CD4-positive, alpha-beta T cell (primary cell): ENCODE measurements at regions not wholly inside any gene's neighbourhood (a gene's known extent, or its start where the extent isn't known, plus 50 kb on each side); places are given as distances from the start of the nearest gene placed in this dataset.
"Not testable (repeated sequence)": the region's sequence is repeated elsewhere in the genome, so short reads cannot be mapped to it uniquely, and the experiment has no call there.

Experiments used
- ATAC-seq: fragments of 200-7000 bp; cut with Tn5 transposase; one replicate; pipeline ENCODE4 v1.10.0; 2022; ENCODE audit warnings: mild to moderate bottlenecking; ENCODE audit not compliant: poor library complexity
- CTCF ChIA-PET: fragments of 350-600 bp; sonication (Branson Sonifier 250); formaldehyde crosslinking; loops from one replicate; lab custom pipeline; 2021; ENCODE audit warnings: antibody characterized with exemption, inconsistent platforms; lab: Charles Lee
- POLR2A ChIA-PET: fragments of 350-600 bp; sonication (Branson Sonifier 250); formaldehyde crosslinking; loops from one replicate; lab custom pipeline; 2021; ENCODE audit warnings: antibody characterized with exemption, inconsistent platforms; lab: Charles Lee
- DNase-seq, 14 experiments: peaks; one replicate each; pipeline ENCODE4 v3.0.0-alpha.2; 2013 to 2020; ENCODE audit warnings: mixed read lengths in 2 of 14
- H3K27ac ChIP-seq, 2 donors: one replicate each; pipeline versions ENCODE4 v1.5.1 to v1.7.0; 2013; ENCODE audit warnings: low read length in 2 of 2, low read depth in 1 of 2, mild to moderate bottlenecking in 1 of 2
- H3K27me3 ChIP-seq, 2 experiments: 1 replicate in 1 of 2; 2 replicates in 1 of 2; pipeline versions ENCODE4 v1.6.1 to v1.7.0; 2013; ENCODE audit warnings: low read length in 2 of 2, control low read depth in 1 of 2, mild to moderate bottlenecking in 1 of 2, moderate library complexity in 1 of 2; ENCODE audit not compliant: insufficient read depth in 2 of 2, control insufficient read depth in 1 of 2
- H3K36me3 ChIP-seq: one replicate; pipeline ENCODE4 v1.6.1; 2013; ENCODE audit warnings: low read length, control low read depth; ENCODE audit not compliant: insufficient read depth
- H3K4me1 ChIP-seq: one replicate; pipeline ENCODE4 v1.6.1; 2013; ENCODE audit warnings: low read length, control low read depth; ENCODE audit not compliant: insufficient read depth
- H3K4me3 ChIP-seq: one replicate; pipeline ENCODE4 v1.5.1; 2013; ENCODE audit warnings: mild to moderate bottlenecking, low read length, moderate library complexity
- H3K9me3 ChIP-seq, 2 experiments: 1 replicate in 1 of 2; 2 replicates in 1 of 2; pipeline versions ENCODE4 v1.6.1 to v1.7.0; 2013; ENCODE audit warnings: low read length in 2 of 2, mild to moderate bottlenecking in 2 of 2, control low read depth in 1 of 2, moderate library complexity in 1 of 2; ENCODE audit not compliant: control insufficient read depth in 1 of 2, insufficient read depth in 1 of 2
- H3K27ac Mint-ChIP-seq: one replicate; pipeline ENCODE4 v1.8.0; 2020; ENCODE audit warnings: mixed read lengths
- H3K27me3 Mint-ChIP-seq: one replicate; pipeline ENCODE4 v1.8.0; 2021; ENCODE audit warnings: mixed read lengths
- H3K36me3 Mint-ChIP-seq: one replicate; pipeline ENCODE4 v1.8.0; 2021; ENCODE audit warnings: low read depth, mixed read lengths
- H3K4me1 Mint-ChIP-seq: one replicate; pipeline ENCODE4 v1.8.0; 2021; ENCODE audit warnings: low read depth, mixed read lengths
- H3K4me3 Mint-ChIP-seq: one replicate; pipeline ENCODE4 v1.8.0; 2020; ENCODE audit warnings: mild to moderate bottlenecking, mixed read lengths
- H3K9me3 Mint-ChIP-seq: one replicate; pipeline ENCODE4 v1.8.0; 2020; ENCODE audit warnings: mixed read lengths
- intact Hi-C, 2 experiments: fragments of 100-400 bp; cut with DNase I in 1 of 2; cut with micrococcal nuclease in 1 of 2; formaldehyde crosslinking; loops; one replicate each; pipeline versions ENCODE4 v1.15.1 to v1.9.0; 2023 to 2025; cut with DNase I, micrococcal nuclease
- TF ChIP-seq, protein P1 (sequence below): fragments of 200-600 bp; IDR thresholded peaks from one replicate; pipeline ENCODE4 v1.8.0; 2022; ENCODE audit warnings: antibody characterized with exemption, mild to moderate bottlenecking

DNA sequence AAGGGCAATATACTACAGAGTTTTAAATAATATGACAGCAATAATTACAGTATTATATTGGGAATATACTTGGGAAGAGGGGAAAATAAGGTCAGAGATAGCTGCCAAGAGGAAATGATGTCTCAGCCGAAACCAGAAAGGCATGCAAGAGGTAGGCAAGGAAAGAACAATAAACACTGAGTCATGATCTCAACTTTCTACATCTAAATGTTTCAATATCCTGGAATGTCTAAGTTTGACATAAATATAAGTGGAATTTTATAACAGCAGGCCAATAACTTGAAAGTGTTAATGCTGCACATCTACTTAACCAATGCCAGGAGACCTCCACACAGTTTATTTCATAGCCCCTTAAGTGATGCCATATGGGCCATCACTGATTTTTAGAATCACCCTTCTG lies 99.8 kb upstream of the CPNE4 start:
- Mint-ChIP-seq H3K4me3 (no peak overlapping the region), H3K27me3 (peaks cover 16% of the 10 kb centered on the region), H3K27ac (no peak overlapping the region), H3K4me1 (no peaks in the 10 kb centered on the region), H3K36me3 (no peaks in the 10 kb centered on the region), H3K9me3 (peaks cover 2% of the 10 kb centered on the region)
- DNase-seq (no peak), ATAC-seq (no peak)
- intact Hi-C loops = no loop called here
- Histone ChIP-seq H3K36me3 (no peaks in the 10 kb centered on the region), H3K27ac (no peak overlapping the region), H3K9me3 (no peaks in the 10 kb centered on the region), H3K4me3 (no peak overlapping the region), H3K4me1 (no peaks in the 10 kb centered on the region), H3K27me3 (no peaks in the 10 kb centered on the region)
- CTCF ChIA-PET = no interaction called here
- TF ChIP-seq, protein P1, sequence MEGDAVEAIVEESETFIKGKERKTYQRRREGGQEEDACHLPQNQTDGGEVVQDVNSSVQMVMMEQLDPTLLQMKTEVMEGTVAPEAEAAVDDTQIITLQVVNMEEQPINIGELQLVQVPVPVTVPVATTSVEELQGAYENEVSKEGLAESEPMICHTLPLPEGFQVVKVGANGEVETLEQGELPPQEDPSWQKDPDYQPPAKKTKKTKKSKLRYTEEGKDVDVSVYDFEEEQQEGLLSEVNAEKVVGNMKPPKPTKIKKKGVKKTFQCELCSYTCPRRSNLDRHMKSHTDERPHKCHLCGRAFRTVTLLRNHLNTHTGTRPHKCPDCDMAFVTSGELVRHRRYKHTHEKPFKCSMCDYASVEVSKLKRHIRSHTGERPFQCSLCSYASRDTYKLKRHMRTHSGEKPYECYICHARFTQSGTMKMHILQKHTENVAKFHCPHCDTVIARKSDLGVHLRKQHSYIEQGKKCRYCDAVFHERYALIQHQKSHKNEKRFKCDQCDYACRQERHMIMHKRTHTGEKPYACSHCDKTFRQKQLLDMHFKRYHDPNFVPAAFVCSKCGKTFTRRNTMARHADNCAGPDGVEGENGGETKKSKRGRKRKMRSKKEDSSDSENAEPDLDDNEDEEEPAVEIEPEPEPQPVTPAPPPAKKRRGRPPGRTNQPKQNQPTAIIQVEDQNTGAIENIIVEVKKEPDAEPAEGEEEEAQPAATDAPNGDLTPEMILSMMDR = no peak
- POLR2A ChIA-PET = no interaction called here

DNA sequence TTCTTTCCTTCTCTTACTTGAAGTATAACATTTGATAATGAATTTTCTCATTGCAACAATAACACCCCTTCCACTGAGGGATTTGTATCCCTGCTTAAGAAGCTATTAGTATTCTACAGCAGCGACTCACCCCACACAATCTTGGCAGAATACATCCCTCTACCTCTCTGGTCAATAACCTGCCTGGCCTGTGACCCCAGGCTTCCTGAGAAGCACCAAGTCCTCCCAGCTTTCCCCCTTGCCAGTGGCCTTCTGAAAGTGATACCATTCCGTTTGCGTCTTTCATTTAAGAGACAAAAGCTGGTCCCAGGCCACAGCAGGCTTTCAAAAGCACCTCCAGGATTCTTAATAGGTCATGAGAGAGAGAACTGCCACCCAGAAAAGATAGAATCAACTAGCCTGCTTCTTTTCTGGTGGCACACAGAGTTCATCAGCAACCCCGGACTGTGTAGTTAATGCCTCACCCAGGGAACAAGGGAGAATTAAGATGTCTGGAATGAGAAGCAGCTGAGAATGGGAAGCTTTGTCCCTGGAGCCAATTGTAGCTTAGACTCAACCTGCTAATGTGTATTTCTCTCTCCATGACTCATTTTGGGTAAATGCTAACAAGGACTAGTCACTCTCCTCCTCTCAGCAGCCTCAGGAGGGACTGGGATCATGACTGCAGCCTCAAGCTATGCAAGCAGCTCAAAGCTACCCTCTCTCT lies 101.0 kb upstream of the CPNE4 start:
- Histone ChIP-seq H3K4me3 (no peak overlapping the region), H3K4me1 (no peaks in the 10 kb centered on the region), H3K9me3 (no peaks in the 10 kb centered on the region), H3K27me3 (no peaks in the 10 kb centered on the region), H3K27ac (no peak overlapping the region), H3K36me3 (no peaks in the 10 kb centered on the region)
- ChIA-PET CTCF (no interaction called here), POLR2A (no interaction called here)
- Mint-ChIP-seq H3K9me3 (peaks cover 2% of the 10 kb centered on the region), H3K4me3 (no peak overlapping the region), H3K27ac (no peak overlapping the region), H3K4me1 (no peaks in the 10 kb centered on the region), H3K36me3 (no peaks in the 10 kb centered on the region), H3K27me3 (peaks cover 16% of the 10 kb centered on the region)
- intact Hi-C loops = no loop called here
- DNase-seq (no peak), ATAC-seq (no peak)
- TF ChIP-seq, protein P1 = no peak

DNA sequence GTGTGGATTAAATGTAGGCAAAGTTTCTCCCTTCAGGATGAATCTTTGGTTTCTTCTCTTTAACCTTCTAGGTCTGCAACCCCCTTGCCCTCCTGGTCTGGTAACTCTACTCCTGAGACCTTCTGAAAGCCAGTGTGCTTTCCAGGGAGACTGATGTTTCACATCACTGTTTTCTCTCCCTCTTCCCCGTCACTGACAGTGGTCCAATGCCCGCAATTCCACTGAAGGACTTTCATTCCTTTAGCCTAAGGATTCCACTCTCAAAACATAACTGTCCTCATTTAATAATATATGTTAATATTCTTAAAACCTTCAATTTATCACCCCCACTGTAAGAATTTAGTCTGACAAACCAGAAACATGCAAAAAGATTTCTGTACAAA lies 101.5 kb upstream of the CPNE4 start:
- DNase-seq = no peak
- H3K27me3 Mint-ChIP-seq = peaks cover 16% of the 10 kb centered on the region
- H3K4me3 ChIP-seq = no peak overlapping the region
- no peak overlapping the region for H3K27ac Mint-ChIP-seq
- ChIA-PET POLR2A (no interaction called here), CTCF (no interaction called here)
- H3K4me1 Mint-ChIP-seq = no peaks in the 10 kb centered on the region
- H3K27ac ChIP-seq = no peak overlapping the region
- intact Hi-C loops = no loop called here
- H3K9me3 Mint-ChIP-seq = peaks cover 2% of the 10 kb centered on the region
- no peaks in the 10 kb centered on the region for H3K27me3 ChIP-seq
- H3K4me1 ChIP-seq = no peaks in the 10 kb centered on the region
- ATAC-seq = no peak
- TF ChIP-seq, protein P1 = no peak
- no peak overlapping the region for H3K4me3 Mint-ChIP-seq
- H3K36me3 Mint-ChIP-seq = no peaks in the 10 kb centered on the region
- no peaks in the 10 kb centered on the region for H3K9me3 ChIP-seq
- H3K36me3 ChIP-seq = no peaks in the 10 kb centered on the region

DNA sequence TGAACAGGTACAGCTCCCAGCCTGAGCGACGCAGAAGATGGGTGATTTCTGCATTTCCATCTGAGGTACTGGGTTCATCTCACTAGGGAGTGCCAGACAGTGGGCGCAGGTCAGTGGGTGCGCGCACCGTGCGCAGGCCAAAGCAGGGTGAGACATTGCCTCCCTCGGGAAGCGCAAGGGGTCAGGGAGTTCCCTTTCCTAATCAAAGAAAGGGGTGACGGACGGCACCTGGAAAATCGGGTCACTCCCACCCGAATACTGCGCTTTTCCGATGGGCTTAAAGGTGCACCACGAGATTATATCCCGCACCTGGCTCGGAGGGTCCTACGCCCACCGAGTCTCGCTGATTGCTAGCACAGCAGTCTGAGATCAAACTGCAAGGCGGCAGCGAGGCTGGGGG lies 102.1 kb upstream of the CPNE4 start:
- CTCF ChIA-PET, H3K4me3 ChIP-seq, H3K4me1 Mint-ChIP-seq, H3K27ac Mint-ChIP-seq, H3K27me3 ChIP-seq, H3K4me3 Mint-ChIP-seq, H3K27ac ChIP-seq, H3K36me3 Mint-ChIP-seq, POLR2A ChIA-PET, H3K4me1 ChIP-seq, DNase-seq, ATAC-seq, H3K36me3 ChIP-seq, H3K9me3 Mint-ChIP-seq, H3K9me3 ChIP-seq, intact Hi-C loops: not testable (repeated sequence)
- peaks cover 16% of the 10 kb centered on the region for H3K27me3 Mint-ChIP-seq
